ENCODE measurements at regions not wholly inside any gene's neighbourhood (a gene's known extent, or its start where the extent isn't known, plus 50 kb on each side); places are given as distances from the start of the nearest gene placed in this dataset.
"Not testable (repeated sequence)": the region's sequence is repeated elsewhere in the genome, so short reads cannot be mapped to it uniquely, and the experiment has no call there.

DNA sequence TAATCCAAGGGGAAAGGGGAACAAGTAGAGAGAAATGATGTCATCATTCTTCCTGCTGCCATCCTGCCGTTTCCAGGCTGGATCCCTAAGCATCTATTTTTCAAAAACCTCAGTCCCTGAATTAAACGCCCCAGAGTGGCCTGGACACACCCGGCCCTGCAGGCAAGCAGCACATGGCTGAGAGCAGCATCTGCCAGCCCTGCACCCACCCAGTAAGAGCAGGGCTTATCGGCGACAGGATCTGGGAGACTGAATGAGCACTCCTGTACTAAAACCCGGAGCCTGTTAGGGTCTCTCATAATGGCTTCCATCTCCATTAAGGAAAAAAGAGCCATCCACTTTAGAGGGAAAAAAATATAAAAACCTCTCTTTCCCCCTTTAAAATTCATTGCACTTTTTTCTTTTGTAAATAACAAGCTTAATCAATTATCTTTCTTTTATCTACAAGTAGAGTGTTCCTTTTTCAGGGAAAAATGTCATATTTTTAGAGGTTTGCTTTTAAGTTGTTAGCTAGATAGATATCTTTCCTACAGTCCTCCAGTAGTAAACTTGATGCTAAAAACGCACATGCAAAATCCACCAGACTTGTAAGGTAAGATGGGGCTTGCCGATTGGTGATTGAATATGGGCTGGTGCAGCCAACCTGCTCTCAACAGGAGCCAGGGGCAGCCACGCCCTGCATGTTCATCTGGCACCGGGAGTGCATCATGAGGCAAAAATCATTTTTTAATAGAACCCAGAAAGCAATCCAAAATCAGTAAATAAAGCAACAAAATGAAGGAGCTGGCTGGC, 457.8 kb downstream of the EIPR1 start:
- DNase-seq, result no peak

DNA sequence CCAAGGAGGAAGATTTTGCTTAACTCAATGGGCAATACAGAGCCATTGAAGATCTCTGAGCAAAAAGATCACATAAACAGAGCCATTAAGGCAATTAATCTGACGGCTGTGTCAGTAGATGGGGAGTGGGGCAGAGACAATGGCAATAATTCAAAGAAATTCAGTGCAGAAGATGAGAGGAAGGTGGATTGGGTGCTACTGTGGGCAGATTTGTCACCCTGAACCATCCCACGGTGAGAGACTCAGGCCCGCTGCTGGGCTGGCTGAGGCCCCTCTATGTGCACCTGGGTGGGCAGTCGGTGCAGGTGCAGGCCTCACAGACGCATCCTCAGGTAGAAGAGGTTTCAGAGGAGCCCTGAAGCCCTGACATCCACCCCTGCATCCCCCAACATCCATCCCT, 458.6 kb downstream of the EIPR1 start:
- no peak for DNase-seq

DNA sequence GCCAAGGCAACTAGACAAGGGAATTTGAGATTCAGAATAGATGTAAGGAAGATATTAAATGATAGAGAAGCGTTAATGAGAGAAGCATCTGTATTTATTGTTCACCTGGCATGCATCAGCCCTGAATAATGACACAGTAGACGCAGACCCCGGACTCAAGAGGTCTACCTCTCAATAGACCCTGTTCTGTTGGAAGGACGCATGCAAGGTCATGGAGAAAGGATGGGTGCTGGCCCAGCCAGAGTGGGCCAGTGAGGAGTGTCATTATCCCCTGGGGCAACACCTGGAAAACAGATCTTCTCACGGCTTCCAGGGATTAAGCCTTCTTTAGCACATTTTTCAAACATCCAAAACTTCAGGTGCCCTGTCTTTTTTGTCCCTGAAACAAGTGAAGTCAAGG, 461.0 kb downstream of the EIPR1 start:
- no peak for DNase-seq

DNA sequence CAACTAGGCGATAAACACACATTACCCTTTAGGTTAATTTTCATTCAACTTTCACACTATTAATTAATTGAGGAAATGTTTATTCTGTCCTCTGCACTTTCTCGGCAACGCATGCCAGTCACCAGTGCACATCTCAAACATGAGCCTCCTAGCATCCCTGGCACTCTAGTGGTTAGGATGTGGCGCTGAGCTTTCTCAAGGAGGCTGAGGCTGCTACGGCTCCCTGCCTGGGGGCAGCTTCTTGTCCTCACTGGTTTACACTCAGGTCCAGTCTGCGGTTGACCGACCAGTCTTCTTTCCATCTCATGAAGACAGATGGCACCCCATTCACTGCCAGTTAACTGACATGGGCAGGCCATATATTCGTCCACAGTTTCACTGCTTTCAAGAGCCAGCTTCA, 463.4 kb downstream of the EIPR1 start:
- DNase-seq, result no peak

DNA sequence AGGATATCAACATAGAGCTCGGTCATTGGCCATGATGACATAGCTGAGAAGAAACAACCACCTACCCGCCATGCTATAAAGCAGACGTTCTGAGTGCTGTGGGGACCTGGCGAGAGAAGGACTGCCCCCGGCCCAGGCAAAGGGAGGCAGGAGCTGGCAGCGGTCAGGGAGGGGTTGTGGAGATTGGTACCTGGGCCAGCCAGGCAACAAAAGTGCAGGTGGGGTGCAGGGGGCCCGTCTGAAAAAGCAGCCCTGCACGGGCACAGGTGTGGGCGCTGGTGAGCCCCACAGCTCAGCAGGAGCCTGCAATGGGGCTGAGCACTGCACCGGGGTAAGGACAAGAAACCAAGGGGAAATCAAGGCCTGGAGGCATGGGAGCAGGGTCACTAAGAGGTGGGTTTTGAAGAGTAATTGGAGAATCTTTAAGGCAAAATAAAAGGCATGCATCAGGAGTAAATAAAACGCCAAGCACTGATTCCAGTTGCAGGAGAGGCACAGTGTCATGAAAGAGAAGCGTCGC, 464.0 kb downstream of the EIPR1 start:
- DNase-seq, result no peak

DNA sequence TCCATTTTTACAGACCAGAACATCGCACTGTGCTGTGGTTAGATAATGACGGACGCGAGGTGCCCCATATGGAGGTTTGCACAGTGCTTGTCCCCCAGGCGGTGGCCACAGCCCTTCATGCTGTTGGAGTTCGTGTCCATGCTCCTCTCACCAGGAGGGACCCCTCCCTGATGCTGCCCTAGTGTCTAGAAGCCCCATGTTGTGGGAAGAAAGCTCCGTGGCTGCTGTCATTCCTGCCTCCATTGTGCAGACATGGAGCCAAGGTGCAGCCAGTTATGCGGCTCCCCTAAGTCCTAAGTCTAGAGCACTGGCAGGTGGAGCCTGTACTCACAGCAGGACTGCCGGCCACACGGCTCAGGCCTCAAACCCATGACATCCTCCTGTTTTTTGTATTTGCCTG, 464.9 kb downstream of the EIPR1 start:
- DNase-seq, result no peak

DNA sequence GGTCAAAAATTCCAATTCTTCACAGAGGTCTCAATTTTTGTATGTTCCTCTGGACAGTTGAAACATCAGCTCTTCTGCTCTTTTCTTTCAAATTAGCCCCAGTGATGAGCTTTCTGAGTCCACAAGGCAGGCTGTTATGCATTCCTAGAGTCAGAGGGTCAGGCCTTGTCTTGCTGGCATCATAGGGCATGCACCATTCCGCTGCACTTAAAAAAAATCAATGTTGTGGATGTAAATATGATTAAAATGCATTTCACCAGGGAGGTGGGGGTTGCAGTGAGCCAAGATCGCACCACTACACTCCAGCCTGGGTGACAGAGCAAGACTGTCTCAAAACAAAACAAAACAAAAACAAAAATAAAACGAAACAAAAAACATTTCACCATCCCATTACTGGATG, 465.3 kb downstream of the EIPR1 start:
- DNase-seq, result no peak

DNA sequence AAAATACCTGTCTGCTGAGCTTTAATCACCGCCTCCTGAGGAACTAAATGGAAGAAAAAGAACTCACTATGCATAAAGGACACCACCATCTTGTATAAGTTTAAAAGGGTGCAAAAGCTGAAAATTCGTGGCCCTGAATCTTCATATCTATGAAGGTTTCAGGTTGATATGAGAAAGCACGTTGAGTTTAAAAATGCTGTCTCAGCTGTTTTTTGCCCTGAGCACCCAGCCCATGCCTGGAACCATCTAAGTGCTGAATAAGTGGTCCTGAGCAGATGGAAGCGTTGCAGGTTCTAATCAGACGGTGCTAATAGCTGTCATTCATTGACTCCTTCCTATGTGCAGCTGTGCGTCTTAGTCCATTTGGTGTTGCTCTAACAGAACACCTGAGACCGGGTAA, 467.4 kb downstream of the EIPR1 start:
- no peak for DNase-seq

DNA sequence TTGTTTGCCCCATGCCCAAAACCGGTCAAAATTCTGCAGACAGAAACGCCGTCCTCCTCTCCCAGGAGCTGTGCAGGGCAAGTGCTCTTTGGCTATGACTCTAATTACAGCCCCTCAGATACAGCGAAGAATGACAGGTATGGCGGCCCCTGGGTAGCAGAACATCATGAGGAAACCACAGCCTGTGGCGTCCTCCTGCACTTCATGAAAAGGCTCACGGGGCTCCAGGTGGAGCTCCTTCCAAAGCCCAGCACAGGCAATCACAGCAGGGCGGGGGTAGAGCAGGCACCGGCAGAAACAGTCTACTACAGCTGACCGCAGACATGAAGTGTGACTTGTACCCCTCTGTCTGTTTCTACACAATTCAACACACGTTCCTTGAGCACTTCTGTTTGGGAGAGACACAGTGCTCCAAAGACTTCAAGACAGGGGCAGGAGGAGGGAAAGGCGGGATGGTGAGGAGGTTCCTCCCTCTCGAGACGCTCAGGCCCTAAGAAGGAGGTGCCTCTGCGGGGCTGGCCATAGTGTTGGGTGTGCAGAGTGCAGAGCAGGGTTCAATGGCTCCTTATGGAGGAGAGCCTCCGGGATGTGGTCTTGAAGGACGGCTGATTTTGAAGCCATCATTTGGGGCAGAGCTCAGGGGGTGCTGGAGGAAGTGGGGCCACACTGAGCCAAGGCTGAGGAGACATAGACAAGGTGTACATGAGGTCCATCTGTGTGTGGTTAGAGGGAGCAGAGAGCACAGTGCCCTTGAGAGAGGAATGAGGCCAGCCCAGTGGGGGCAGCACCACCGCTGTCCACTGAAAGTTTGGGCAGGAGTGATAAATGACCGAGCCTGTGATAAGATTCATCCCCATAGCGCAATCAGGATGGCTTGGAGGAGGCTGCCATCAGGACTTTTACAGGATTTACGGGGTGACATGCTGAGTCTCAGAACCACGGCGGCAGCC, 468.3 kb downstream of the EIPR1 start:
- DNase-seq, result no peak

DNA sequence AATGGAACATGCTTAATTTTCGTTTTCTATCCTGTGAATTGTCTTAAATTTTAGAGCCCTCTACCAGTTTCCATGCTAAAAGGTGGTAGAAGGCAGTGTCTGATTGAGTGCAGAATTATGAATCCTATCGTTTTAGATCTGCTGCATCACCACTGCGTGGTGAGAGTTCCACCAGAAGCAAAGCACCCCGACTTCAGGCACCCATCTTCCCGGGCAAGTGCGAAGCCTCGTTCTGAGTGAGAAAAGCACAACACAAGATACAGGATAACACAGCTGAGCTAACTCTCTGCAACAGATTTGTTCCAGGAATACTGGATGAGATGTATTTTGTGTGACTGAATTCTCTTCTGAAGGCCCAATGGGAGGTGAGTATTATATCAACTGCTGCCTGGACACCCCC, 471.5 kb downstream of the EIPR1 start:
- no peak for DNase-seq

DNA sequence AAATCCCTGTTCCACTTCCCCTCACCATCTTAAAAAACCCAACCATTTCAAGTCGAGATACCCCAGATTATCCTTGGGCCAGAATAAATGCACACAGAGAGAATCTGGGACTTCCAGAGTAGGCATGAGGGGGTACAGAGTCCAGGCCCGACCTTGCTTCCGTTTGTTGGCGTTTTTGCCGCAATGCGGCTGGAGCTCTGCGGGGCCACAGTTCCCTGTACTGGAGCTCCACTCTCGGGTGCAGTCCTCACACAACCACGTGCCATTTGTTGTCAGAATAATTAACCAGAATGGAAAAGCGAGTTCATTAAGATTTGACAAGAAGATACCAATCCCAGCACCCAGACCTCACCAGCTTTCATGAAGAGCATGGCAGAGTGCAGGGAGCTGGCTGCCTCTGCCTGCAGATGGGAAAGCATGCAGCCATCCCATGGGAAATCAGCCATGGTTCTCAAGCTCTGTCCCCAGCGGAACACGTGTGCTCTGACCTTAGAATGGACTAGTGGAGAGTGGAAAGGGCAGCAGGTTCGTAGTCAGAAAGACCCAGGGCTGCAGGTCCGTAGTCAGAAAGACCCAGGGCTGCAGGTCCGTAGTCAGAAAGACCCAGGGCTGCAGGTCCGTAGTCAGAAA, 472.8 kb downstream of the EIPR1 start:
- DNase-seq, result no peak

DNA sequence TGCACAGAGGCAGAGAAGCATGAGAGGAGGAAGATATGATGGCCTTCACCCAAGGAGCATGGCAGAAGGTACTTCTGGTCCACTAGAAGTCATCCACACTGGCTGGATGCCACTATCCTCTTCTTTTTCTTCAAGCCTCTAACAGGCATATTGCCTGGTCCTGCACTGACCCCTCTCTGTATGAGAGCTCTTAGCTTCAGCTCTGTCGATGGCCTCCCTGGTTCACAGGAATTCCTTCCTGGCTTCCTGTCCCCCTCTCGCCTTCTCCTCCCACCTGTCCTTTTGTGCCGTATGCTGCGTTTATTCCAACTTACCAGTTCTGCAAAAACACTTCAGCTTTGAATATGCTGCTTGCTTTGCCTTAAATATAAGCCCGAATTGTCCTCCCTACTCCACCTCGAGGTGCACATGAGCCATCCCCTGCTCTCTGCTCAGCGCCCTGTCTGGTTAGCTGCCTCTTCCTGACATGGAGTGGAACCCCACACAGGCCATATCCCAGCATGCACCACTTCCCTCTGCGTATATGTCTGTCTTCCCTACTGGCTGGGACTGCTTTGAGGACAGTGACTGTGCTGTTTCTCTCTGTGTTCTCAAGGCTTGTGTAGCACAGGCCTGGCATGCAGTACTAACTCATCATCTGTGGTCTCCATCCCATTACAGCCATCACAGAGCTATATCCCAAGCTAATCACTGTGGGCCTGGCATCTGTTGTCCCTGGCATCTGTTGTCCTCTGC, 474.9 kb downstream of the EIPR1 start:
- no peak for DNase-seq

DNA sequence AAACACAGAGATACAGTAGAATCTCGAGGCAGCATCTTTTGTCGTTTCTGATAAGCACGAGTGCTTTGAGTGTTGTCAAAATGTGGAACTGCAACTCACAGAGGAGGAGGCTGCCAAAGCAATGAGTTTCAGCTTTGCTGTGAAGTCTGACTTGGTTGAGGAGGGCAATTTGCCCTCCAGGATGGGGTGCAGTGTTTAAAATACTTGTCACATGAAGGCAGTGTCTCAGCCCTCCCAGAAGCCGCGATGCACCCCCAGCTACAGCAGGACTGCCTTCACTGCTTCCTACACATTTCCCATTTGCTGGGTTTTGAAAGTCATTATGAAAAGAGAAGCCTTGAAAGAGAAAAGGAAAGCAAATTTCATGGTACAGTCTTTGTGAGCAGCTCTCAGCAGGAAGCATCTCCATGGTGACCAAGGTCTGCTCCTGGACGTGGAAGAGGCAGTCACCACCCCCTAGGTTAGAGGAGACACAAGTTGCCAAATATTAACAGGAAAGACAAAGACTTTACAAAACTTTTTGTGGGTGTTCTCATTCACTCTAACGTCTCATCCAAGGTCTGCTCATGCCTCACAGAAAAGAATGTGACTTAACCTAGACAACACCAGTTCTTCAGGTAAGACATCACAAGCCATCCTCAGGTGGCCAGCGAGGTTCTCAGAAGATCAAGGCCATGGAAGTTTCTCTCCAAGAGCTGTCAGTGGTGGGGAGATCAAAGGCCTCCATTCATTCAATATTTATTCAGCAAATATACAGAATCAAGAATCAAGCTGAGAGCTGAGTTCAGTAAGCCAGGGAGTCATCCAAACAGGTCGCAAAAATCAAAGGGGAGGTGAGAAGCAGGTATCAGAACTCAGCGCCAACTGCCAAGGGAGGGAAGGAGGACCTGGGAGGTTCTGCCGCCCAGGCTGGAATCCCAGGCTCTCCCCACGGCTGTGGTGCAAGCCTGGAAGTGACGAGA, 476.0 kb downstream of the EIPR1 start:
- DNase-seq, result no peak

DNA sequence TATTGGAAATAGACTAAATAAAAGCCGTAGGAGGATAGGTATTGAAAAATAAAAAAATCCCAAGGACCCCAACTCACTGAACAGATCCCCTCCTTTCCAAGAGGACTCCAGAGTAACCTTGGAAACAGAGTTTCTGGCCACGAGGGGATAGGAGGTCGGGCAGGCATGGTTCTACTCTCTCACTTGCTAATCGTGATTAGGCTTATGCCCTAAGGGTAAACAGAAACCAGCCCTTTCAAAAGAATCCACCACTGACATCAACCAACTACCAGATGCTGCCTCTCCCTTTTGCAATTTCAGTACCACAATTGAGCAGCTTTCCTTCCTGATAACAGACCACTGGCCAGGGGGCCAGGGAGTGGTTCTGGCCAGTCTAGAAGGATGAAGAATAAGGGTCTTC, 477.8 kb downstream of the EIPR1 start:
- DNase-seq, result no peak

DNA sequence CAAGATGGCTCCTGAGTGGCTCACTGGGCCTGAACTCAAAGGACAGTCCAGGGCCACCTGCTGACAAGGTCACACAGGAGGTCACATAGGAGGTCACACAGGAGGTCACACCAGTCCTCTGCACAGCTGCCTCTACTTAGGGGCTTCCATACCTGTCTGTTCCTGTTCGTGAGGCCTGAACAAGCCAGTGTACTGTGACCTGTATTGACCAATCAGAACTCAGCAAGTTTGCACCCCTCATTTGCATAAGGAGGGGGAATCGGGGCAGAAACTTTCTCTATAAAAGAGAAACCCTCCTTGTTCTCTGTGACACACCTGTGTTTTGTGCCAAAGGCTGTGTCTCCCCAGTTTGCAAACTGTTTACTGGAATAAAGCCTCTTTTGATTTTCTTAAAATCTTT, 478.9 kb downstream of the EIPR1 start:
- DNase-seq, result peak; percentile 15

DNA sequence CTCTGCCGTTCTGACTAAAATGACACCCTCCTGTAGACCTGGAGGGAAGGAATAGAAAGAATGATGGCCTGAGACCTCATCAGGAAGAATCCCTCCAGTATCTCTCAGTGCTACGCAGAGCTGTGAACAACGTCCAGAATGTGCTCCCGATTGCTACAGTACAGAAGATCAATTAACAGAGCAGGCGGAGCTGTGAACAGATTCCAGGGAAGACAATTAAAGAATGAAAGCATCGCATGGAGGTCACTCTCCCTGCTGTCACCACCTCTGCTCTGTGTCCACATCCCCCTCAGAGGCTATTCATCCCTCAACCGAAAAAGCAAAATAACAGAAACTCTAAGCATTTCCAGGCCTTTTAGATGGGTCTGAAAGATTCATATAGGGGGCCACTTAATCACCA, 481.0 kb downstream of the EIPR1 start:
- peak; percentile 12 for DNase-seq

DNA sequence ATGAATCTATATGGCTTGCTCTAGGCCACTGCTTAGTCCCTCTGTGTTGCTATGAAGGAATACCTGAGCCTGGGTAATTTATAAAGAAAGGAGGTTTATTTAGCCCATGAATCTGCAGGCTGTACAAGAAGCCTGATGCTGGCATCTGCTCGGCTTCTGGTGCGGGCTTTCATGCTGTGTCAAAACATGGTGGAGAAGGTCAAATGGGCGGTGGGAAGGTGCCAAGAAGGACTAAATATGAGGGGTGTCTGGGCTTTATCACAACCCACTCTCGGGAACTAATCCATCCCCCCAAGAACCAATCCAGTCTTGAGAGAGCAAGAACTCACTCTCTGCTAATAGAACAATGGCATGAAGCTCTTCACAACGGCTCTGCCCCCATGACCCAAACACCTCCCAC, 481.6 kb downstream of the EIPR1 start:
- peak; percentile 2 for DNase-seq

DNA sequence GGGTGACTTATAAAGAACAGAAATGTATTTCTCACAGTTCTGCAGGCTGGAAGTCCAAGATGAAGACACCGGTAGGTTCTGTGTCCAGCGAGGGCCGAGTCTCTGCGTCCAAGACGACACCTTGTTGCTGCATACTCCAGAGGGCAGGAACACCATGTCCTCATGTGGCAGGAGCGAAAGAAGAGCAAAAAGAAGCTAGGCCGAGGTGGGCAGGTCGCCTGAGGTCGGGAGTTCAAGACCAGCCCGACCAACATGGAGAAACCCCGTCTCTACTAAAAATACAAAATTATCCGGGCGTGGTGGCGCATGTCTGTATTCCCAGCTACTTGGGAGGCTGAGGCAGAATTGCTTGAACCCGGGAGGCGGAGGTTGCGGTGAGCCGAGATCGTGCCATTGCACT, 483.6 kb downstream of the EIPR1 start:
- not testable (repeated sequence) for DNase-seq

DNA sequence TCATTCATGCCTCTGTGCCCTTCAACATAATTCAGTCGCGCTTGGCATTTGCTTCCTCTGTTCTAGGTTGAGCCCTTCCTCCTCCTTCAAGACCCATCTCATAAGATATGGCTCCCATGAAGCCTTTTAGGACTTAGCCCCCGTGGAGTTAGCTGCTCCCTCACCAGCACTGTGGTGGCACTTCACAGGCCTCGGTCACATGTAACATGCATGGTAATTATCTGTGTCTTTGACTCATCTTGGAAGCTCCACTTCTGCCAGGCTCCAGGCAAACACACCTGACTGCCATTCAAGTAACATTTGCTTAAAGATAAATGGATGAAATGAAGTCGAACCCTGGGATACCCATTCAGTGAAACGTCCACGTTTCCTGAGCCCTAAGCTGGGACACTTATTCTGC, 484.7 kb downstream of the EIPR1 start:
- DNase-seq, result no peak

DNA sequence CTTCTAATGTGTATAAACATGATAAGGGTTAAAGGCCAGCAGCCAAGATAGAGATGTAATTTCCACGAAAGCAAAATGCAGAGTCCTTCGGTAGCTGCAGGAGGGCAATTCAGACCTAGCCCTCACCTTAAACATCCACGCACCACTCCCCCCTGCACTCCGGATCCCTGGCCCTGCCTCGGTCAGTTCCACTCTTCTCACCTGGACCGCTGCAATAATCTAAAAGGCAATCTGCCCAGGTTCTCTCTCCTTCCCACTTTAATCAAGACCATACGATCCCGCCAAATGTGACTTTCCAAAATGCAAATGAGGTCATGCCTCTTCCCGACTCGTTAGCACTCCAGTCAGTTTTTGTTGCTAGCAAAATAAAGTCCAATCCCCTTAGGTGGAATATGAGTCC, 485.2 kb downstream of the EIPR1 start:
- no peak for DNase-seq

DNA sequence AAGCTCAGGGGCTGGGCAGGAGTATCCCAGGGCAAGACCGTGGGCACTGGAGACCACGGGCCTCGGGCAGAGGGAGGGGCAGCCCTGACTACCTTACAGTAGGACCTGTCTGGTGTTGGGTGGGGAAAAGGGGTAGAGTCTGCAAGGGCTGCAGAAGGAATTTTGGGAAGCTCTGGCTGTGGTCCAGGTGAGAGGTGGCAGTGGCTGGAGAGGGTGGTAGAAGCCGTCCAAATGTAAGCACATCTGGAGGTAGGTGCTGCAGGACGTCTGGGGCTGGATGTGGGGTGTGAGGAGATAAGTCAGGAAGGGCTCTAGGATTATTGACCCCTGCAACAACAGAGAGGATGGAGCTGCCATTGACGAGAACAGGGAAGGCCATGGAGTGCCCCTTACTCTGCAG, 486.7 kb downstream of the EIPR1 start:
- no peak for DNase-seq

DNA sequence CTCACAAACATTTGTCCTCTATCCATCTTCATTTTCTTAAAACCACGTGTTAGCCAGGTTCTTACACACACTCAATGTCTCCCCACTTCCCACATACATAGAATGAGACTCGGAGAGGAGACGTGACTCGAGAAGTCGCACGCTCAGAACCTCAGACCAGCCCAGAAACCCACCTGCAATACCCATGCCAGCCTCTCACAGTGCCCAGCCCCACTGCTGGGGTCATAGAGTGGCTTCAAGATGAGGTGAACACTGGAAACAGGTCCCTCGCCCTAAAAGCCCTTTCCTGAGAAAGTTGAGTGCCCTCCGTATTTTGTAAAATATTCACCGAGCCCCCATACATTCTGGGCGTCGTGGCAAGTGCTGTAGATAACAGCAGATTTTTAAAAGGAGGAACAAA, 487.4 kb downstream of the EIPR1 start:
- no peak for DNase-seq

Measured in activated CD8-positive, alpha-beta memory T cell treated with anti-CD3 and anti-CD28 coated beads, Interleukin-2, amount 50 U/mL, for 48 hours (primary cell).